ENCODE measurements at regions not wholly inside any gene's neighbourhood (a gene's known extent, or its start where the extent isn't known, plus 50 kb on each side); places are given as distances from the start of the nearest gene placed in this dataset.

GRCh38 chr2:12232876-12233275 is 483.9 kb upstream of the TRIB2 start:
- Histone ChIP-seq H3K9me3 (no peaks in the 10 kb centered on the region), H3K4me1 (peaks cover 4 to 6% of the 10 kb centered on the region in 2 donors), H3K4me3 (replicated peaks in 1 of 3) (no peak overlapping the region), H3K27ac (no peak overlapping the region), H3K36me3 (no peaks in the 10 kb centered on the region), H3K27me3 (no peaks in the 10 kb centered on the region)
- DNase-seq: no peak
- TF ChIP-seq POLR2A (IDR thresholded peaks at IDR 0.05): no peak
- TF ChIP-seq CTCF (IDR thresholded peaks at IDR 0.05): no peak
- 86 to 89% methylated on average over 3 of the region's 3 CpGs for WGBS, 2 donors
- intact Hi-C loops (cut with DNase I): no loop called here

GRCh38 chr2:12236136-12236844 is 480.4 kb upstream of the TRIB2 start:
- H3K9me3 ChIP-seq: no peaks in the 10 kb centered on the region
- intact Hi-C loops (cut with DNase I): no loop called here
- DNase-seq: no peak
- H3K4me1 ChIP-seq: peaks cover 4 to 6% of the 10 kb centered on the region in 2 donors
- H3K27ac ChIP-seq: no peak overlapping the region
- H3K4me3 ChIP-seq (replicated peaks in 1 of 3): no peak overlapping the region
- WGBS, 2 donors: 68 to 70% methylated on average over 4 of the region's 4 CpGs
- H3K27me3 ChIP-seq: no peaks in the 10 kb centered on the region
- no peak for TF ChIP-seq CTCF (IDR thresholded peaks at IDR 0.05)
- TF ChIP-seq POLR2A (IDR thresholded peaks at IDR 0.05): no peak
- H3K36me3 ChIP-seq: no peaks in the 10 kb centered on the region

- intact Hi-C loops (cut with DNase I): no loop called here
- TF ChIP-seq POLR2A (IDR thresholded peaks at IDR 0.05) (no peak), CTCF (IDR thresholded peaks at IDR 0.05) (no peak)
- H3K27me3 ChIP-seq: no peaks in the 10 kb centered on the region
- no peak overlapping the region for H3K4me3 ChIP-seq (replicated peaks in 1 of 3)
- peaks cover 4 to 6% of the 10 kb centered on the region in 2 donors for H3K4me1 ChIP-seq
- H3K9me3 ChIP-seq: no peaks in the 10 kb centered on the region
- no peak overlapping the region for H3K27ac ChIP-seq
- no peak for DNase-seq
- no peaks in the 10 kb centered on the region for H3K36me3 ChIP-seq
Measured at GRCh38 chr2:12240206-12240605, 476.5 kb upstream of the TRIB2 start.

GRCh38 chr2:12243381-12243780 is 473.4 kb upstream of the TRIB2 start:
- TF ChIP-seq CTCF (IDR thresholded peaks at IDR 0.05) (no peak), POLR2A (IDR thresholded peaks at IDR 0.05) (no peak)
- Histone ChIP-seq H3K9me3 (no peaks in the 10 kb centered on the region), H3K27ac (no peak overlapping the region), H3K36me3 (no peaks in the 10 kb centered on the region), H3K4me1 (no peaks in the 10 kb centered on the region), H3K4me3 (replicated peaks in 1 of 3) (no peak overlapping the region), H3K27me3 (no peaks in the 10 kb centered on the region)
- no peak for DNase-seq
- intact Hi-C loops (cut with DNase I): no loop called here
- 94 to 97% methylated on average over 2 of the region's 2 CpGs for WGBS, 2 donors

GRCh38 chr2:12244070-12244469 is 472.7 kb upstream of the TRIB2 start:
- Histone ChIP-seq H3K4me3 (replicated peaks in 1 of 3) (no peak overlapping the region), H3K9me3 (no peaks in the 10 kb centered on the region), H3K4me1 (no peaks in the 10 kb centered on the region), H3K27ac (no peak overlapping the region), H3K36me3 (no peaks in the 10 kb centered on the region), H3K27me3 (no peaks in the 10 kb centered on the region)
- TF ChIP-seq POLR2A (IDR thresholded peaks at IDR 0.05) (no peak), CTCF (IDR thresholded peaks at IDR 0.05) (no peak)
- DNase-seq: no peak
- WGBS, 2 donors: 32 to 43% methylated on average over 2 to 3 of the region's 3 CpGs
- intact Hi-C loops (cut with DNase I): no loop called here
